ENCODE measurements at regions not wholly inside any gene's neighbourhood (a gene's known extent, or its start where the extent isn't known, plus 50 kb on each side); places are given as distances from the start of the nearest gene placed in this dataset.
A peak's percentile ranks its signal among the peaks of the same experiment; 100 is the strongest.
"Not testable (repeated sequence)": the region's sequence is repeated elsewhere in the genome, so short reads cannot be mapped to it uniquely, and the experiment has no call there.

DNA sequence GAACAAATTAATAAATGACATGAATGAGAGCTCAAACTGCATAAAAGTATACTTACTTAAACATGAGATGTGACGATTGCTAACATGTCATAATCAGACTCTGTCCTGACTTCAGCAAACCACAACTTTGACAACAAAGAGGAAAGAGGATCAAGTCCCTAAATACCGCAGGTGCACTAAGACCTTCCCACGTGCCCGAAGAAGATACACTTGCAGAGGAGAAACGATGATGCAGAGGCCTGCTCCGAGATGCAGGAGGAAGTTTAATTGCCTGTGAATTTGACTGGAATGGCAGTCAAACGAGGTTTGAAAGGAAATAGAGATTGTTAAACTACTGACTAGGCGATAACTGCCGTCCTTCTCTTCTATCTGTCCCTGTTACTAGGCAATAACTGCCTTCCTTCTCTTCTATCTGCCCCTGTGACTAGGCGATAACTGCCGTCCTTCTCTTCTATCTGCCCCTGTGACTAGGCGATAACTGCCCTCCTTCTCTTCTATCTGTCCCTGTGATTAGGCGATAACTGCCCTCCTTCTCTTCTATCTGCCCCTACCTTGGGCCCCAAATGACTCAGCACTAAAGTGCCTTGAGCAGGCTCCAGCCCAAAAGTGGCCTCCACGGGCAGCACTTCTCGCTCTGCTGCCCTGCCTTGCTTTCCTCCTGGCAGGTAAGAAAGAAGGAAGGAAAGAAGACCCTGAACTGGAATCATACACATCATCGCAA, 2226.0 kb upstream of the DEFB115 start:
- not testable (repeated sequence) for DNase-seq (ENCODE audit: extremely low read depth in 1 of 2, low read depth in 1 of 2)

DNA sequence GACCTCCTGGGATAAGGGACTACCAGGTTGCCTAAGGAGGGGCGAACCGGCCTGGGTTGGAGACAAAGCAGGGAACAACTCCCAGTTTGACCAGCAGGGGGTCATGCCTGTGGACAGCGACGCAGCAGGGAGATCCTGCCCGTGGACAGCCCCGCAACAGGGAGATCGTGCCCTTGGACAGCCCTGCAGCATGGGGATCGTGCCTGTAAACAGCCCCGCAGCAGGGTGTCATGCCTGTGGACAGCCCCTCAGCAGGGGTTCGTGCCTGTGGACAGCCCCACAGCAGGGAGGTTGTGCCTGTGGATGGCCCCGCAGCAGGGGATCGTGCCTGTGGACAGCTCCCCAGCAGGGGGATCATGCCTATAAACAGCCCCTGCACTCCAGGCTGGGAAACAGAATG, 2213.2 kb upstream of the DEFB115 start:
- not testable (repeated sequence) for DNase-seq (ENCODE audit: extremely low read depth in 1 of 2, low read depth in 1 of 2)

- not testable (repeated sequence) for DNase-seq (ENCODE audit: extremely low read depth in 1 of 2, low read depth in 1 of 2)
Observed at GRCh38 chr20:29050008-29050606, 2207.4 kb upstream of the DEFB115 start.

- DNase-seq (ENCODE audit: extremely low read depth in 1 of 2, low read depth in 1 of 2) = not testable (repeated sequence)
Observed at GRCh38 chr20:29057866-29058484, 2199.5 kb upstream of the DEFB115 start.

GRCh38 chr20:29062451-29062850, 2195.0 kb upstream of the DEFB115 start:
- not testable (repeated sequence) for DNase-seq (ENCODE audit: extremely low read depth in 1 of 2, low read depth in 1 of 2)

- not testable (repeated sequence) for DNase-seq (ENCODE audit: extremely low read depth in 1 of 2, low read depth in 1 of 2)
Observed at GRCh38 chr20:29066341-29066740, 2191.1 kb upstream of the DEFB115 start.

GRCh38 chr20:29073640-29074039, 2183.8 kb upstream of the DEFB115 start:
- DNase-seq (ENCODE audit: extremely low read depth in 1 of 2, low read depth in 1 of 2) = not testable (repeated sequence)

- peak in 1 of 2 donors; percentile 13 for DNase-seq (ENCODE audit: extremely low read depth in 1 of 2, low read depth in 1 of 2)
Observed at GRCh38 chr20:29079769-29080690, 2177.4 kb upstream of the DEFB115 start.

- not testable (repeated sequence) for DNase-seq (ENCODE audit: extremely low read depth in 1 of 2, low read depth in 1 of 2)
Observed at GRCh38 chr20:29081712-29082111, 2175.8 kb upstream of the DEFB115 start.

DNA sequence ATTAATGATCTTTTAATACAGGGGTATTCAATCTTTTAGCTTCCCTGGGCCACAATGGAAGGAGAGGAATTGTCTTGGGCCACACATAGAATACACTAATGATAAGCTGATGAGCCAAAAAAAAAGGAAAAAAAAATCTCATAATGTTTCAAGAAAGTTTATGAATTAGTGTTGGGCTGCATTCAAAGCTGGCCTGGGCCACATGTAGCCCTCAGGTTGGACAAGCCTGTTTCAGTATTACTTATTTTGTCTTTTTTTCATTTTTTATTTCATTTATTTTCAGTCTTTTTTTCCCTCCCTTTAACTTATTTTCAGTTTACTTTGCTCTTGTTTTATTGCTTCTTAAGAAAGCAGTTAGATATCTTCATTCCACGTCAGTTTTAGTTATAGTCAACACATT, 2171.8 kb upstream of the DEFB115 start:
- DNase-seq (ENCODE audit: extremely low read depth in 1 of 2, low read depth in 1 of 2) = no peak

- not testable (repeated sequence) for DNase-seq (ENCODE audit: extremely low read depth in 1 of 2, low read depth in 1 of 2)
Observed at GRCh38 chr20:29086145-29086718, 2171.2 kb upstream of the DEFB115 start.

- DNase-seq (ENCODE audit: extremely low read depth in 1 of 2, low read depth in 1 of 2) = no peak
Observed at GRCh38 chr20:29086938-29087337, 2170.5 kb upstream of the DEFB115 start.

DNA sequence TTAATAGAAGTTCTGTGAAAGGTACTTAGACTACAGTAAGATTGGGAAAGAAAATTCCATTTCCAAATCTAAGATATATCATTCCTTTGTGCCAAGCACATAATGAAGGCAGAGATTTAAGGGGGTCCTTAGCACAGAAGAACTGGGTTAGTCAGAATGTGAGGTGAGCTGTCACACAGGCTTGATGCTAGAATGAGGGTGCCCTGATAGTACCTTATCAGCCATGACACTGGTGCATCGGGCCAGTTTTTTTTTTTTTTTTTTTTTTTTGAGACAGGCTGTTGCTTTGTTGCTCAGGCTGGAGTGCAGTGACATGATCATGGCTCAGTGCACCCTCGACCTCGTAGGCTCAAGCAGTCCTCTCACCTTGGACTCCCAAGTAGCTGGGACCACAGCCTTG, 2169.6 kb upstream of the DEFB115 start:
- not testable (repeated sequence) for DNase-seq (ENCODE audit: extremely low read depth in 1 of 2, low read depth in 1 of 2)

DNA sequence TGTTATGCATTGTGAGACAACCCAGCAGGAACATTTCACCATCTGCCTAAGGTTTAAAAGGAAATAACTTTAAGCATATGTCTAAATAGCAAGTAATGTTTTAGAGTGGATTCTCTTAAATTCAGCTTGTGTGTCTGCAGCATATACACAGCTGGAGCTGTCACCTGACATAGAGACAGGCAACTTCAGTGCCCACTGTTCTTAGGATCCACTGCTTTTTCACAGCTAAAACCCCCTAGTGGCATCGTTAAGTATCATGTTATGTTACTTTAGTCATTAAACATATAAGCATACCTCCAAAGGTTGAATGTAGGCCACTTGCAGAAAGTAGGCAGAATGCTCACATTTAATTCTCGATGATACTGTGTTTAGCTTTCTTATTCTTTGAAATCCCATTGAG, 2169.0 kb upstream of the DEFB115 start:
- not testable (repeated sequence) for DNase-seq (ENCODE audit: extremely low read depth in 1 of 2, low read depth in 1 of 2)

GRCh38 chr20:29089409-29089808, 2168.1 kb upstream of the DEFB115 start:
- not testable (repeated sequence) for DNase-seq (ENCODE audit: extremely low read depth in 1 of 2, low read depth in 1 of 2)

DNA sequence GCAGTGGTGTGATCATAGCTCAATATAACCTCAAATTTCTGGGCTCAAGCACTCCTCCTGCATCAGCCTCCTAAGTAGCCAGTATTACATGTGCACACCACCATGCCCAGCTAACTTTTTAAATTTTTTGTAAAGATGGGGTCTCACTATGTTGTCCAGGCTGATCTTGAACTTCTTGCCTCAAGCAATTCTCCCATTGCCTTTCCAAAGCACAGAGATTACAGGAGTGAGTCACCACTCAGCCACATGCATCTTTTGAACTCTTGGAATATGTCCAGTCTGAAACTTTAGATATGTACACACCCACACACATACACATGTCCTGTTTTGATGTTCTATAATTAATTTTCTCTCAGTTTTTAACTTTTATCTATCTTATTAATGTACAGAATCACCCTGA, 2163.5 kb upstream of the DEFB115 start:
- DNase-seq (ENCODE audit: extremely low read depth in 1 of 2, low read depth in 1 of 2) = not testable (repeated sequence)

GRCh38 chr20:29096695-29097094, 2160.8 kb upstream of the DEFB115 start:
- not testable (repeated sequence) for DNase-seq (ENCODE audit: extremely low read depth in 1 of 2, low read depth in 1 of 2)

DNA sequence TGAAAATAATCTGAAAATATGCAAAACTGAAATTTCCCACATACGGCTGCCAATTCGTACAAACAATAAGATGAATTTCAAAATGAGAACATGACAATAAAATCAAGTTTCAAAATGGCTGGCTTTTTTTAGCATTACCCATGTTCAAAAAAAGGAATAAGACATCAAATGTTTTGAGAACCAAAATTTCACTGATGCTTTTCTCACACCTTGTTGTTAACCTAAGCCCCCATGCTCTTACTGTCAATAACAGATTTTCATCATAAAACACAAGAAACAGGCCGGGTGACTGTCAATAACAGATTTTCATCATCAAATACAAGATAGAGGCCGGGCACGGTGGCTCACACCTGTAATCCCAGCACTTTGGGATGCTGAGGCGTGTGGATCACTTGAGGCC, 2149.6 kb upstream of the DEFB115 start:
- DNase-seq (ENCODE audit: extremely low read depth in 1 of 2, low read depth in 1 of 2) = not testable (repeated sequence)

- not testable (repeated sequence) for DNase-seq (ENCODE audit: extremely low read depth in 1 of 2, low read depth in 1 of 2)
Observed at GRCh38 chr20:29109386-29109785, 2148.1 kb upstream of the DEFB115 start.

DNA sequence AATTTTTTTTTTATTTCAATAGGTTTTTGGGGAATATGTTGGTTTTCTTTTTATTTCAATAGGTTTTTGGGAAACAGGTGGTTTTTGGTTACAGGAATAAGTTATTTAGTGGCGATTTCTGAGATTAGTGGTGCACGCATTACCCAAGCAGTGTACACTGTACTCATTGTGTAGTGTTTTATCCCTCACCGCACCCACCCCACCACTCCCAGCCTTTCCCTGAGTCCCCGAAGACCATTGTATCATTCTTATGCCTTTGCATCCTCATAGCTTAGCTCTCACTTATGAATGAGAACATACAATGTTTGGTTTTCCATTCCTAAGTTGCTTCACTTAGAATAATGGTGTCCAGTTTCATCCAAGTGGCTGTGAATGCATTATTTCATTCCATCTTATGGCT, 2142.4 kb upstream of the DEFB115 start:
- not testable (repeated sequence) for DNase-seq (ENCODE audit: extremely low read depth in 1 of 2, low read depth in 1 of 2)
